ENCODE measurements at regions not wholly inside any gene's neighbourhood (a gene's known extent, or its start where the extent isn't known, plus 50 kb on each side); places are given as distances from the start of the nearest gene placed in this dataset.

DNA sequence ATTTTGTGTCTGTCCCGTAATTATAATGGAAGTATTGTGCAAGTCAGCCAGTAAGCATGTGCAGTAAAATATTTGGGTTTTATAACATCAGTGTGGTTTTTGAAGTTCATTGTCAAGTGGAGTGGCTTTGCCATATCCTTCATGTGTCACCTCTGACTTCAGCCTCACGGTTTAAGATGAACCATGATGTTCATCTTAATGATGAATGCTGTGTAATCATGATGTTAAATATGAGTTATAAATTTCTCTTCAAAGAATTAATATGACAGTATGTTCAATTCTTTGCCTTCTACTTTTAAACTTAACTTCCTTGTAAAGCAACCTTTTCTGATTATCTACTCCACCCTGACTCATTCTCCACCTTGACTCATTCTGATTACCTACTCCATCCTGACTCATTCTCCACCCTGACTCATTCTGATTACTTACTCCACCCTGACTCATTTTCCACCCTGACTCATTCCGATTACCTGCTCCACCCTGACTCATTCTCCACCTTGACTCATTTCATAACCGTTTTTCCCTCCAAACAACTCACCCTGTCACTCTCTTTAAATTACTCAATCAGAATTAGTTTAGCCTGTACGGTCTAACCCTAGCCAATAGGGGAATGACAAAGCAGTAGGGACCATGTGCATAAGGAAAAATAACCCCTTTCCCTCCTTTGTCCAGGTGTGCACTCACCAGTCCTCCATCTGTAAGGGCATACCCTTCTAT is 50.3 kb upstream of the ANKRD10 start:
- in situ Hi-C loops (cut with HindIII; ENCODE audit: low sequenced_read_pairs), result no loop called here

All from endothelial cell of hepatic sinusoid (primary cell).